ENCODE measurements at regions not wholly inside any gene's neighbourhood (a gene's known extent, or its start where the extent isn't known, plus 50 kb on each side); places are given as distances from the start of the nearest gene placed in this dataset.

DNA sequence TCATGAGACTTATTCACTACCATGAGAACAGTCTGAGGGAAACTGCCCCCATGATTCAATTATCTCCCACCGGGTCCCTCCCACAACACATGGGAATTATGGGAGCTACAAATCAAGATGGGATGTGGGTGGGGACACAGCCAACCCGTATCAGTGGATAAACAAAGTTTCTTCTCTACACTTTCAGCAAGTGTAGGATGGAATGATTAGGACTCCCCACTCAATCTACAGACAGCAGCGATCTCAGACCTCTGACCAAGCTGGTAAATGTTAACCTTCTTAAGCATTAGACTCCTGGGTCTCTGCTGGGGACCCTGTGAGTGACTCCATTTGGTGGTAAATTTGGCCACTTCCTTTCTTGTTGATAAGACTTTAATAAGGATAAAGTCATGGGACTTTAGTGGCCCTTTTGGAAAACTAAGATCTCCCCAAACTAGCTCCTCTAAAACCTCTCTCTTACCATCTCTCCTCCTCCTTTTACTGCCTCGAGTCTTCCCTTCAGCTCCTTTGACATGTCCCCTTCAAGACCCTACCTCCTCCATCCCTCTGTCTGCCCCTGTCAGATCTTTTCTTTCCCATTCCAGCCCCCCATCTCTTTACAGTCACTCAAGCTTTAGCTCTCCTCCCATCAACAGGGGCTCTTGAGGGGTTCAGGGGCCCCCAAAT lies 71.9 kb downstream of the MYL12B start:
- Histone ChIP-seq H3K23ac (ENCODE audit: low read length) (no peak overlapping the region), H3K9ac (ENCODE audit: low read length) (no peak overlapping the region), H2BK15ac (replicated peaks; ENCODE audit: low read depth) (peak overlapping the region; percentile 14), H3K79me2 (ENCODE audit: control insufficient read depth, insufficient read depth, low read length) (no peaks in the 10 kb centered on the region), H3K4me3 (ENCODE audit: low read length) (no peak overlapping the region), H3K56ac (ENCODE audit: low read length) (peak overlapping the region; percentile 1), H3K27ac (ENCODE audit: low read depth, low read length) (no peak overlapping the region), H3K4me1 (ENCODE audit: control insufficient read depth, low read depth, low read length) (no peaks in the 10 kb centered on the region), H4K5ac (ENCODE audit: low read length) (no peak overlapping the region), H3K79me1 (ENCODE audit: low read length) (no peaks in the 10 kb centered on the region), H3K27me3 (ENCODE audit: insufficient read depth, low read length, poor library complexity) (no peaks in the 10 kb centered on the region), H2BK5ac (ENCODE audit: low read length) (no peak overlapping the region), H2BK120ac (ENCODE audit: low read depth, low read length) (no peak overlapping the region), H4K8ac (ENCODE audit: low read depth, low read length) (no peak overlapping the region), H2AK5ac (ENCODE audit: low read length) (no peak overlapping the region), H3K36me3 (ENCODE audit: control insufficient read depth, insufficient read depth, low read length) (no peaks in the 10 kb centered on the region), H3K4me2 (ENCODE audit: low read length) (no peak overlapping the region), H3K18ac (ENCODE audit: low read length) (peak overlapping the region; percentile 31), H3K4ac (ENCODE audit: low read depth, low read length) (peak overlapping the region; percentile 43)
- no peak for DNase-seq
- WGBS (ENCODE audit: extremely low coverage, insufficient coverage, low lambda C conversion rate) = no CpG with 5 or more reads among the region's 4 CpGs

DNA sequence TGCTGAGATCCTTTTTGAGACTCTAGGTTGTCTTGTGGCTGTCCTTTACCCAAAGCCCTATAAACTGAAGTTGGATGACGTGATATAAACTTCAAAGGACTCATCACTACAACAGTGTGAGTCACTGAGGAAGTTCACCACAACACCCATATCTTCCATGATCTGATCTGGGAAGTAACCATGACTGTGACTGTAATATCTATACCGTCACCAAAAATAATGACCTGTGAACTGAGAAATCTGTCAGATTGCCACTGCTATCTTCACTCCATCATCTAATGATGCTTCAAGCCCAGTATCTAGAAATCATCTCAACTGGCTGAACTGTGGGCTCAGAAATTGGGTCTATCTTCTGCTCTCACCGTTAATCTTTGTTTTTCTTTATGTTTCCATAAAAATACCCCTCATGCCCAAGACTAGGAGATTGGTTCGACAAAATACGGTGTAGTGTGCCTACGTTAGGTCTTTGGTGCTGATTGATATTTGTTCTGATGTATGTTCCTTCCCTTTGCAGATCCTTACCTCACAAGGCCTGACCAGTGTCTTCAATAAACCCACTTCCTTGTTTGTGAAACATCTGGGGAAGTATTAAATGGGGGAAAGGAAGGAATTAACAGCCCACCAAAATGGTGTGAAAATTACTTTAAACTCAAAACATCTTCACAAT lies 78.2 kb downstream of the MYL12B start:
- no peak overlapping the region for H3K4ac ChIP-seq (ENCODE audit: low read depth, low read length)
- peaks cover 4% of the 10 kb centered on the region for H3K4me1 ChIP-seq (ENCODE audit: control insufficient read depth, low read depth, low read length)
- H3K18ac ChIP-seq (ENCODE audit: low read length) = peak overlapping the region; percentile 68
- no peak overlapping the region for H4K5ac ChIP-seq (ENCODE audit: low read length)
- no CpG with 5 or more reads among the region's 6 CpGs for WGBS (ENCODE audit: extremely low coverage, insufficient coverage, low lambda C conversion rate)
- no peak overlapping the region for H3K9ac ChIP-seq (ENCODE audit: low read length)
- no peak overlapping the region for H2AK5ac ChIP-seq (ENCODE audit: low read length)
- H2BK5ac ChIP-seq (ENCODE audit: low read length) = no peak overlapping the region
- H3K79me2 ChIP-seq (ENCODE audit: control insufficient read depth, insufficient read depth, low read length) = no peaks in the 10 kb centered on the region
- no peak overlapping the region for H4K8ac ChIP-seq (ENCODE audit: low read depth, low read length)
- no peaks in the 10 kb centered on the region for H3K36me3 ChIP-seq (ENCODE audit: control insufficient read depth, insufficient read depth, low read length)
- H2BK120ac ChIP-seq (ENCODE audit: low read depth, low read length) = no peak overlapping the region
- no peak overlapping the region for H3K4me2 ChIP-seq (ENCODE audit: low read length)
- no peaks in the 10 kb centered on the region for H3K79me1 ChIP-seq (ENCODE audit: low read length)
- no peak overlapping the region for H3K23ac ChIP-seq (ENCODE audit: low read length)
- H3K56ac ChIP-seq (ENCODE audit: low read length) = peak overlapping the region; percentile 31
- H3K27ac ChIP-seq (ENCODE audit: low read depth, low read length) = peak overlapping the region; percentile 55
- DNase-seq = peak; percentile 32
- no peak overlapping the region for H3K4me3 ChIP-seq (ENCODE audit: low read length)
- H2BK15ac ChIP-seq (replicated peaks; ENCODE audit: low read depth) = no peak overlapping the region
- no peaks in the 10 kb centered on the region for H3K27me3 ChIP-seq (ENCODE audit: insufficient read depth, low read length, poor library complexity)

DNA sequence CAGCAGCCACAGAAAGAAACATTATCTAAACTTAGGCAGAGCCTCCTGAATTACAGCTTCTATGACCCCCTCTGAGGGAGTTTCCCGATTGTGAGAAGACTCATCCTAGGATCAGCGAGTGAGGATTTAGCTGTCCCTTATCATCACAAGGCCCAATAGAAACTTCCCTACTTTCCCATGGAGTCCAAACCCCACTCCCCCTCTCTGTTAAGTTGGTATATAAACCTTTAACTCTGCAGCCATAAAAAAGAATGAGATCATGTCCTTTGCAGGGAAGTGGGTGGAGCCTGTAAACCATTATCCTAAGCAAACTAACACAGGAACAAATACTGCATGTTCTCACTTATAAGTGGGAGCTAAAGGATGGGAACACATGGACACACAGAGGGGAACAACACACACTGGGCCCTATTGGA lies 78.8 kb downstream of the MYL12B start:
- H3K18ac ChIP-seq (ENCODE audit: low read length) = no peak overlapping the region
- no peak overlapping the region for H3K27ac ChIP-seq (ENCODE audit: low read depth, low read length)
- H3K79me2 ChIP-seq (ENCODE audit: control insufficient read depth, insufficient read depth, low read length) = no peaks in the 10 kb centered on the region
- no peak overlapping the region for H3K9ac ChIP-seq (ENCODE audit: low read length)
- WGBS (ENCODE audit: extremely low coverage, insufficient coverage, low lambda C conversion rate) = no CpG with 5 or more reads among the region's 2 CpGs
- H3K4me3 ChIP-seq (ENCODE audit: low read length) = no peak overlapping the region
- no peak overlapping the region for H2BK120ac ChIP-seq (ENCODE audit: low read depth, low read length)
- H3K56ac ChIP-seq (ENCODE audit: low read length) = no peak overlapping the region
- no peak overlapping the region for H2BK15ac ChIP-seq (replicated peaks; ENCODE audit: low read depth)
- no peak overlapping the region for H2BK5ac ChIP-seq (ENCODE audit: low read length)
- H3K23ac ChIP-seq (ENCODE audit: low read length) = no peak overlapping the region
- peak; percentile 63 for DNase-seq
- H4K8ac ChIP-seq (ENCODE audit: low read depth, low read length) = peak overlapping the region; percentile 65
- H4K5ac ChIP-seq (ENCODE audit: low read length) = no peak overlapping the region
- no peaks in the 10 kb centered on the region for H3K27me3 ChIP-seq (ENCODE audit: insufficient read depth, low read length, poor library complexity)
- H3K79me1 ChIP-seq (ENCODE audit: low read length) = no peaks in the 10 kb centered on the region
- no peak overlapping the region for H3K4ac ChIP-seq (ENCODE audit: low read depth, low read length)
- peaks cover 4% of the 10 kb centered on the region for H3K4me1 ChIP-seq (ENCODE audit: control insufficient read depth, low read depth, low read length)
- H3K4me2 ChIP-seq (ENCODE audit: low read length) = no peak overlapping the region
- H3K36me3 ChIP-seq (ENCODE audit: control insufficient read depth, insufficient read depth, low read length) = no peaks in the 10 kb centered on the region
- H2AK5ac ChIP-seq (ENCODE audit: low read length) = no peak overlapping the region

DNA sequence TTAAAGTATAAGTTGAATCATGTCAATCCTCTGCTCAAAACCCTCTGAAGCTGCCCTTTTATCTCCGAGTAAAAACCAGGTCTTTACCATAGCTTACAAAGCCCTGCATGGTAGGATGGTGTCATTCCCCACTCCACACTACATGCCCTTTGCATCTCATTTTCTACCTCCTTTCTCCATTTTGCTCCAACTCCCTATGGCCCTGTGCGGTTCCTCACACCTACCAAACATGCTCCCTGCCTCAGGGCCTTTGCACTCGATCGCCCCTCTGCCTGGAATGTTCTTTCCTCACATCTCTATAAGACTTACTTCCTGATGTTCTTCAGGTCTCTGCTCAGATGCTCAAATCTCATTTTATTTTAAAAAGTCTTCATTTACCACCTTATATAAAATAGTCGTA lies 80.7 kb downstream of the MYL12B start:
- Histone ChIP-seq H3K79me2 (ENCODE audit: control insufficient read depth, insufficient read depth, low read length) (no peaks in the 10 kb centered on the region), H3K79me1 (ENCODE audit: low read length) (no peaks in the 10 kb centered on the region), H3K4me1 (ENCODE audit: control insufficient read depth, low read depth, low read length) (peaks cover 6% of the 10 kb centered on the region), H2AK5ac (ENCODE audit: low read length) (no peak overlapping the region), H4K5ac (ENCODE audit: low read length) (no peak overlapping the region), H3K18ac (ENCODE audit: low read length) (no peak overlapping the region), H3K27me3 (ENCODE audit: insufficient read depth, low read length, poor library complexity) (no peaks in the 10 kb centered on the region), H3K23ac (ENCODE audit: low read length) (no peak overlapping the region), H3K27ac (ENCODE audit: low read depth, low read length) (no peak overlapping the region), H2BK15ac (replicated peaks; ENCODE audit: low read depth) (no peak overlapping the region), H3K4me3 (ENCODE audit: low read length) (no peak overlapping the region), H2BK120ac (ENCODE audit: low read depth, low read length) (no peak overlapping the region), H3K36me3 (ENCODE audit: control insufficient read depth, insufficient read depth, low read length) (no peaks in the 10 kb centered on the region), H3K4me2 (ENCODE audit: low read length) (no peak overlapping the region), H3K9ac (ENCODE audit: low read length) (no peak overlapping the region), H3K56ac (ENCODE audit: low read length) (no peak overlapping the region), H2BK5ac (ENCODE audit: low read length) (no peak overlapping the region), H3K4ac (ENCODE audit: low read depth, low read length) (no peak overlapping the region), H4K8ac (ENCODE audit: low read depth, low read length) (no peak overlapping the region)
- DNase-seq = no peak
- no CpG with 5 or more reads among the region's 5 CpGs for WGBS (ENCODE audit: extremely low coverage, insufficient coverage, low lambda C conversion rate)

- H3K27me3 ChIP-seq (ENCODE audit: insufficient read depth, low read length, poor library complexity) = no peaks in the 10 kb centered on the region
- H3K4ac ChIP-seq (ENCODE audit: low read depth, low read length) = no peak overlapping the region
- H3K79me2 ChIP-seq (ENCODE audit: control insufficient read depth, insufficient read depth, low read length) = no peaks in the 10 kb centered on the region
- no peak overlapping the region for H2BK120ac ChIP-seq (ENCODE audit: low read depth, low read length)
- H2AK5ac ChIP-seq (ENCODE audit: low read length) = no peak overlapping the region
- no peak overlapping the region for H3K9ac ChIP-seq (ENCODE audit: low read length)
- no peak overlapping the region for H3K23ac ChIP-seq (ENCODE audit: low read length)
- H3K56ac ChIP-seq (ENCODE audit: low read length) = no peak overlapping the region
- H3K4me2 ChIP-seq (ENCODE audit: low read length) = no peak overlapping the region
- H4K8ac ChIP-seq (ENCODE audit: low read depth, low read length) = no peak overlapping the region
- no peak overlapping the region for H2BK15ac ChIP-seq (replicated peaks; ENCODE audit: low read depth)
- H3K36me3 ChIP-seq (ENCODE audit: control insufficient read depth, insufficient read depth, low read length) = no peaks in the 10 kb centered on the region
- H3K18ac ChIP-seq (ENCODE audit: low read length) = no peak overlapping the region
- peaks cover 3% of the 10 kb centered on the region for H3K4me1 ChIP-seq (ENCODE audit: control insufficient read depth, low read depth, low read length)
- H3K79me1 ChIP-seq (ENCODE audit: low read length) = no peaks in the 10 kb centered on the region
- no peak overlapping the region for H4K5ac ChIP-seq (ENCODE audit: low read length)
- no peak for DNase-seq
- H3K4me3 ChIP-seq (ENCODE audit: low read length) = no peak overlapping the region
- no peak overlapping the region for H3K27ac ChIP-seq (ENCODE audit: low read depth, low read length)
- no CpG with 5 or more reads among the region's 2 CpGs for WGBS (ENCODE audit: extremely low coverage, insufficient coverage, low lambda C conversion rate)
- no peak overlapping the region for H2BK5ac ChIP-seq (ENCODE audit: low read length)
Measured at GRCh38 chr18:3345452-3345851, 83.5 kb downstream of the MYL12B start.

Measured in mesendoderm (in vitro differentiated cells).